ENCODE measurements at regions not wholly inside any gene's neighbourhood (a gene's known extent, or its start where the extent isn't known, plus 50 kb on each side); places are given as distances from the start of the nearest gene placed in this dataset.

DNA sequence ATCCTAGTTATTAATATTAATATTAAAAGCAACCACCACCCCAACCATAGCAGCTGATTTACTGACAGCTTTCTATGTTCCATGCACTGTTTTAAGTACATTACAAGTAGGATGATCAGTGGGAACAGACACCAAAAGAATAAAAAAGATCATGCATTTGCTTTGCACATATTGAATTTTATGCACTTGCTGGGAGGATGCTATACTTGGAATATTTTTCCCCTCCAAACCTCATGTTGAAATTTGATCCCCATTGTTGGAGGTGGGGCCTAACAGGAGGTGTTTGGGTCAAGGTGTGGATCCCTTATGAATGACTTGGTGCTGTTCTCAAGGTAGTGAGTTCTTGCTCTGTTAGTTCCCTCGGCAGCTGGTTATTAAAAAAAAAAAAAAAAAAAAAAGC is 178.9 kb upstream of the MYLIP start:
- TF ChIP-seq EP300 (IDR thresholded peaks at IDR 0.05): no peak
- TF ChIP-seq, protein P1, sequence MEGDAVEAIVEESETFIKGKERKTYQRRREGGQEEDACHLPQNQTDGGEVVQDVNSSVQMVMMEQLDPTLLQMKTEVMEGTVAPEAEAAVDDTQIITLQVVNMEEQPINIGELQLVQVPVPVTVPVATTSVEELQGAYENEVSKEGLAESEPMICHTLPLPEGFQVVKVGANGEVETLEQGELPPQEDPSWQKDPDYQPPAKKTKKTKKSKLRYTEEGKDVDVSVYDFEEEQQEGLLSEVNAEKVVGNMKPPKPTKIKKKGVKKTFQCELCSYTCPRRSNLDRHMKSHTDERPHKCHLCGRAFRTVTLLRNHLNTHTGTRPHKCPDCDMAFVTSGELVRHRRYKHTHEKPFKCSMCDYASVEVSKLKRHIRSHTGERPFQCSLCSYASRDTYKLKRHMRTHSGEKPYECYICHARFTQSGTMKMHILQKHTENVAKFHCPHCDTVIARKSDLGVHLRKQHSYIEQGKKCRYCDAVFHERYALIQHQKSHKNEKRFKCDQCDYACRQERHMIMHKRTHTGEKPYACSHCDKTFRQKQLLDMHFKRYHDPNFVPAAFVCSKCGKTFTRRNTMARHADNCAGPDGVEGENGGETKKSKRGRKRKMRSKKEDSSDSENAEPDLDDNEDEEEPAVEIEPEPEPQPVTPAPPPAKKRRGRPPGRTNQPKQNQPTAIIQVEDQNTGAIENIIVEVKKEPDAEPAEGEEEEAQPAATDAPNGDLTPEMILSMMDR (IDR thresholded peaks at IDR 0.05): no peak
- TF ChIP-seq POLR2A (IDR thresholded peaks at IDR 0.05): no peak
- 22 to 46% (median 40%) methylated on average over 1 of the region's 1 CpG for WGBS, 3 donors
- intact Hi-C loops (cut with DNase I): no loop called here
- H3K36me3 ChIP-seq: no peaks in the 10 kb centered on the region
- no peak overlapping the region for H3K27ac ChIP-seq
- H3K4me1 ChIP-seq (ENCODE audit: insufficient read depth): peaks cover 5% of the 10 kb centered on the region
- H3K27me3 ChIP-seq: no peaks in the 10 kb centered on the region
- H3K9me3 ChIP-seq: no peaks in the 10 kb centered on the region
- no peak overlapping the region for H3K4me3 ChIP-seq
- no peak for DNase-seq

DNA sequence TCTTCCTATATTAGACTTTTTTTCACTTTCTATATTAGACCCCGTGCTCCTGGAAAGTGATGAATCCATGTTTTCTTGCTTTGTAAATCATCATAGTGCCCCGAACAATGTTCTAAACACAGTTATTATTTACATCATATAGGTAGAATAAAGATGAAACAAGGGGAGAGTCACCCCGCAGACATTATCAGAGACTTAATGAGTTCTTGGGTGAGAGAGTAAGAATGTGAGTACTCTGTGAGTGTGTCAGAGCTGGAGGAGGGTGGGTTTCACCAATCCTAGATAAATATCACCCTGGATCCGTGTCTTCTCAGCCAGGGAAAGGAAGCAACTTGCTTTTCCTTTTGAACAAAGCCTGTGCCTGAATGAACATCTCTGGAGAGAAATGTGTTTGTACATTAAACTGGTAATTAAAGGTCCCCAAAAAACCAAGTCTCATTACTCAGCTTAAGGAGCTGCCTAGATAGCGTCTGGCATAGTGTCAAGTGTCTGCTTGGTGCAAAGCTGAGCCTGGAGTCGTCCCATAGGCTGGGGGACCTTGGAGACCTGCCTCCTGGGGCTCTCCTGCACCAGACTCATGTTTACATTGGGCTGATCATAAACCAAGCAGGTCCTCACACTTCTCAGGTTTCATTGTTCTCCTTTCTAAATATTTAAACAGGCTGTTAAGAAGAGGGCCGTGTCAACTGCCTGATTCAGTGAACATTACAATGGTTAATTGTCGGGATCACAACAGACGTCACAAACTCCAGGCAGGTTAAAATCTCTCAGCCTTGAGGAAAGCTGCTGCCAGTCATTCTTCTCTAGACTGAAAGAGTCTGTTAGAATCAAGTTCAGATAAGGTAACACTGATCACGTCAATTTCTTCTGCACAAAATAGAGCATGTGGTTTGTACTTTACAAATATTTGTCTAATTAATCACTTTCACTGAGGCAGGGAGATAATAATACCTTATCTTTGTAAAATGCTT is 179.7 kb upstream of the MYLIP start:
- H3K27ac ChIP-seq: no peak overlapping the region
- H3K27me3 ChIP-seq: no peaks in the 10 kb centered on the region
- TF ChIP-seq POLR2A (IDR thresholded peaks at IDR 0.05): no peak
- no peak for TF ChIP-seq EP300 (IDR thresholded peaks at IDR 0.05)
- TF ChIP-seq, protein P1 (IDR thresholded peaks at IDR 0.05): no peak
- no peaks in the 10 kb centered on the region for H3K9me3 ChIP-seq
- intact Hi-C loops (cut with DNase I): no loop called here
- peaks cover 5% of the 10 kb centered on the region for H3K4me1 ChIP-seq (ENCODE audit: insufficient read depth)
- DNase-seq: no peak
- no peaks in the 10 kb centered on the region for H3K36me3 ChIP-seq
- no peak overlapping the region for H3K4me3 ChIP-seq
- 42 to 43% (median 42%) methylated on average over 10 of the region's 10 CpGs for WGBS, 3 donors

DNA sequence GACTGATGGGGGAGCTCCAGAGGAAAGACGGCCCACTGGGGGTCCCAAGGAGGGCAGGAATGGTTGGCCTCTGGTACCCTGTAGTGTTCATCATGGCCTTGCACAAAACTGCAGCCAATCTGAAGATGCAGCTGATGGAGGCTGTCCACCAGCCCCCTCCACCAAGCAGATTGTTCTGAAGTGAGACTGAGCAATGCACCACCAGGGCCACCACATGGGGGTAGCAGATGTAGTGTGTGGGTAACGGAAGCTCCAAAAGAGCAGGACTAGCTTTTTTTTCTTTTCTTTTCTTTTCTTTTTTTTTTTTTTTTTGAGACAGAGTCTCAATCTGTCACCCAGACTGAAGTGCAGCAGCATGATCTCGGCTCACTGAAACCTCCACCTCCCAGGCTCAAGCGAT is 181.0 kb upstream of the MYLIP start:
- Histone ChIP-seq H3K4me1 (ENCODE audit: insufficient read depth) (no peaks in the 10 kb centered on the region), H3K27me3 (no peaks in the 10 kb centered on the region), H3K4me3 (no peak overlapping the region), H3K9me3 (no peaks in the 10 kb centered on the region), H3K36me3 (no peaks in the 10 kb centered on the region), H3K27ac (no peak overlapping the region)
- intact Hi-C loops (cut with DNase I): no loop called here
- 96 to 99% (median 96%) methylated on average over 4 of the region's 4 CpGs for WGBS, 3 donors
- no peak for DNase-seq
- TF ChIP-seq EP300 (IDR thresholded peaks at IDR 0.05): no peak
- no peak for TF ChIP-seq POLR2A (IDR thresholded peaks at IDR 0.05)
- TF ChIP-seq, protein P1 (IDR thresholded peaks at IDR 0.05): no peak

DNA sequence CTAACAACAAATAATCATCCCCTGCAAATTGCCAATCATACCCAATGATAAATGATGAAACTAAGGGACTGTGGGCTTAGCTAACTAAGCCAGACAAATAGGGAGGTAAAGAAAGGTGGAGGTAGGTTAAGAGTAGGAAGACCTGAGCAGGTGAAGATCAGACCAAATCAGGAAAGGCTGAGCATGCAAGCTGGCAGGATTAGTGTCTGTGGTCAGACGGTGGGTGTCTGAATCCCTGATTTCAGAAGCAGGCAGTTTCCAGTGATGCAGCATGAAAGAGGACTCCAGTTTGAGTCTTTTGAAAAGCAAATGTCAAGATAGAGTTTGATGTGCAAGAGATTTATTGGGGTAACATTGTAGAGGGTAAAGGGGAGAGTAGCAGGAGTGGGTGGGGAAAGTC is 181.4 kb upstream of the MYLIP start:
- no peaks in the 10 kb centered on the region for H3K4me1 ChIP-seq (ENCODE audit: insufficient read depth)
- TF ChIP-seq, protein P1 (IDR thresholded peaks at IDR 0.05): no peak
- TF ChIP-seq EP300 (IDR thresholded peaks at IDR 0.05): no peak
- no peak for TF ChIP-seq POLR2A (IDR thresholded peaks at IDR 0.05)
- H3K9me3 ChIP-seq: no peaks in the 10 kb centered on the region
- no peaks in the 10 kb centered on the region for H3K27me3 ChIP-seq
- intact Hi-C loops (cut with DNase I): no loop called here
- no peaks in the 10 kb centered on the region for H3K36me3 ChIP-seq
- DNase-seq: no peak
- H3K27ac ChIP-seq: no peak overlapping the region
- 49 to 100% (median 92%) methylated on average over 1 of the region's 1 CpG for WGBS, 3 donors
- no peak overlapping the region for H3K4me3 ChIP-seq

Measured in ovary (tissue), 7 donors.